HG03280 (cell line): ENCODE measurements at regions not wholly inside any gene's neighbourhood (a gene's known extent, or its start where the extent isn't known, plus 50 kb on each side); places are given as distances from the start of the nearest gene placed in this dataset.

Experiments used
- ATAC-seq: cut with Tn5 transposase; IDR thresholded peaks from one replicate; pipeline ENCODE4 v1.9.1; 2021; ENCODE audit warnings: mild to moderate bottlenecking, moderate library complexity; ENCODE audit not compliant: unreplicated experiment

GRCh38 chr18:10205151-10205550 lies 249.3 kb upstream of the APCDD1 start:
- ATAC-seq = no peak

GRCh38 chr18:10207682-10208345 lies 246.6 kb upstream of the APCDD1 start:
- ATAC-seq = no peak

GRCh38 chr18:10209302-10209701 lies 245.1 kb upstream of the APCDD1 start:
- ATAC-seq = no peak

GRCh38 chr18:10210057-10210633 lies 244.3 kb upstream of the APCDD1 start:
- no peak for ATAC-seq

GRCh38 chr18:10213526-10213925 lies 240.9 kb upstream of the APCDD1 start:
- peak; percentile 90 for ATAC-seq

GRCh38 chr18:10215446-10215845 lies 239.0 kb upstream of the APCDD1 start:
- no peak for ATAC-seq

- no peak for ATAC-seq
Measured at GRCh38 chr18:10216791-10217190, 237.6 kb upstream of the APCDD1 start.

- ATAC-seq = no peak
Measured at GRCh38 chr18:10217211-10217610, 237.2 kb upstream of the APCDD1 start.

- ATAC-seq = no peak
Measured at GRCh38 chr18:10225300-10225699, 229.1 kb upstream of the APCDD1 start.

GRCh38 chr18:10226971-10227370 lies 227.5 kb upstream of the APCDD1 start:
- no peak for ATAC-seq

- no peak for ATAC-seq
Measured at GRCh38 chr18:10228326-10228725, 226.1 kb upstream of the APCDD1 start.

- no peak for ATAC-seq
Measured at GRCh38 chr18:10229458-10229857, 225.0 kb upstream of the APCDD1 start.

- no peak for ATAC-seq
Measured at GRCh38 chr18:10230072-10230471, 224.4 kb upstream of the APCDD1 start.

- ATAC-seq = no peak
Measured at GRCh38 chr18:10231220-10231619, 223.2 kb upstream of the APCDD1 start.

- ATAC-seq = no peak
Measured at GRCh38 chr18:10232062-10232461, 222.4 kb upstream of the APCDD1 start.

GRCh38 chr18:10233082-10233875 lies 221.2 kb upstream of the APCDD1 start:
- no peak for ATAC-seq

GRCh38 chr18:10234281-10234680 lies 220.2 kb upstream of the APCDD1 start:
- ATAC-seq = no peak

GRCh38 chr18:10234912-10235660 lies 219.3 kb upstream of the APCDD1 start:
- ATAC-seq = no peak

- ATAC-seq = no peak
Measured at GRCh38 chr18:10235661-10235952, 218.8 kb upstream of the APCDD1 start.

- ATAC-seq = no peak
Measured at GRCh38 chr18:10239103-10239502, 215.3 kb upstream of the APCDD1 start.

- ATAC-seq = no peak
Measured at GRCh38 chr18:10239991-10240634, 214.3 kb upstream of the APCDD1 start.
